ENCODE measurements at regions not wholly inside any gene's neighbourhood (a gene's known extent, or its start where the extent isn't known, plus 50 kb on each side); places are given as distances from the start of the nearest gene placed in this dataset.

DNA sequence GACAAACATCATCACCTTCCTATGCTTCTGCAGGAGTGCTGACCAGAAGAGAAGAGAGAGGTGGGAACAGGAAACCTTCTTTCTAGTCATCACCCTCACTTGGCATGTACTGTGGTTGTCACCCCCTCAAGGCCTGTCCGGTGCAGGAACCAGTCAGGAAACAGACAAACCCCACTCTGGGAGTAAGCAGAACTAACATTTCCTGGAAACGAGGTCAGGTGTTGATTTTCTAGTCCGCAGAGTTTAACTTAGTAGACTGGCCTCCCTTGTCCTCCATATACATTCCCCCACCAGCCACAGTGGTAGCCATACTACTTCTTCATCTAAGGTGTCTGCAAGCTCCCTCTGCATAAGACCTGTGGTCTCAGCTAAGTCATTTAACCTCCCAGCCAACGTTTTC is 80.7 kb upstream of the NCAM1 start:
- no peak for DNase-seq

DNA sequence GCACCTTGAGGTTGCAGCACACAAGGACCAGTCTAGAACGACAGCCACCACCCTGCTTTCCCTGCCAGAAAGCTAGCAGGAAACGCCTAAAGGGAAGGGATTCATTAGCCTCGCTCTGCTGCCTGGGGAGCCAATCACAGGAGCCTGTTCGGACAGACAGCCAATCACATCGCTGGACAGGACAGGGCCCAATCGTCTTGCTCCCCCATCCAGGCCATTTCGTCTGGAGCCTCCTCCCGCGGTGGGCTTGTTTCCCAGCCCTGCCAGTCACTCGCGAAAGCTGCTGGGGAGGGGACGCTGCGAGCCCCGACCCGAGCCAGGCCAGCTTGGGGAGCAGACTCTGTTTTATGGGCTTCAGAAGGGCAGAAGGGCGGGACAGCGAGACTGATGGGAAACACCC is 79.8 kb upstream of the NCAM1 start:
- no peak for DNase-seq

DNA sequence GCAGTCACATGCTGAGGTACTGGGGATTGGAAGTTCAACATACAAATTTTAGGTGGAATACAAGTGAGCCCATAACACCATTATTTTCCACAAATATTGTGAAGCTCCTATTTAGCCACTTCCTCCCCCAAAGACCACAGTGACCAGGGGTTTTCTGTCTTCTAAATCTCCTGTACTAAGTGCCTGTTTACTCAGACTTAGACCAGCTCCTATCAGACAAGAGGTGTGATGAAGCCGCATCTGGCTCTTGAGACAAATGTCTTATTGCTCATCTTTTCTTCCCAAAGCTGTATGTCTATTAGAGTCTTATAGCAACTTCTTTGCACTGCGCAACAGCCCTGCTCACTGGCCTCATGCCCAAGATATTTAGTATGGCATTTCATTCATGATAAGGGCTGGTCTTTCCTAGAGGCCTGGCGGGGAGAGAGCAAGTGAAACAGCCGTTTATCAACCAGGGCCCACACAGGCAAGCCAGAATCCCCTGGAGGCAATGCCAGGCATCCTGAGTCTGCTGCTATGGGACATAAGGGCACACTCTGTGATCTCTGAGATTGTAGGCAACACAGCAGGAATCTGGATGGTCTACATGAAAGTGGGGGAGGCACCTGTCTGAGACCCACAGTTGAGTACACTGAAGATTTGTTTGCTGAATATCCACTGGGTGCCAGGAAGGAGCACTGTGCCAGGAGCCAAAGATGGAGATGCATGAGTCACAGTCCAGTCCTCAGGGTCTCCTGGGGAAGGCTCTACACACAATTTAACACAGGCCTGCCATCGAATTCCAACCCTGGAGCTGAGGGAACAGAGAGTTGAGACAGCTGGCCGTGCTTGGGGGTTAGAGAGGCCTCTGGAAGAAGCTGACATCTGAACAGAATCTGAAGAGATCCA is 78.5 kb upstream of the NCAM1 start:
- DNase-seq: no peak

DNA sequence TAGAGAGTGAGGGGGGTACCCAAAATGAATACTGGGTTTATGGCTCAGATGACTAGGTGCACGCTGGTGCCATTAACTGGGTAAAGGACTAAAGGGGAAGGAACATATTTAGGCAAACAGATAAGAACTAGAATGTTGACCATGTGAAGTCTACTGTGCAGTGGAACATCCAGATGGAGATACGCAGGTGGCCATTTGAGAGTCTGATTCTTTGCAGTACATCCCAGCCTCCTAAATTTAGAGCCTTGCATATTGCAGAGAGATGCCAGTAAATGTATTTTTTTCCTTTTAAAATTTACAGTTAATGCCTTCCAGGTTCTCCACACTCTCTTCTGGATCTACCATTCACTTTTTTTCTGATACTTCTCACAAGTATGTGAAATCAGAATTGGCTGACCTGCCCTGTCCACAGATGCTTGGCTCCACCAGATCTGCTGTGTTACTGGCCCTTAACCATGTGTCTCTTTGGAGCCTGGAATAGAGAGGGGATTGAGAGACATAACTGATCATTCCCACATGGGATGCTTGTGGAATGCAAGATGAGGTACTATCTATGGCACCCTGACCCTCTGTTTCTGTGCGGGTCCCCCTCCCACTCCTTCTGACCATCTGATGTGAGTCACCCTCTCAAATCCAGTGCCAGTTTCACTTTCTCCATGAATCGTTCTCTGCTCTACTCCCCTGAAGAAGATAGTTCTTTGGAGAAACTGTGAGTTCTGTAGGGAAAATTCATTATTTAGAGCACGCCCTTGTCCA is 77.0 kb upstream of the NCAM1 start:
- DNase-seq: no peak

DNA sequence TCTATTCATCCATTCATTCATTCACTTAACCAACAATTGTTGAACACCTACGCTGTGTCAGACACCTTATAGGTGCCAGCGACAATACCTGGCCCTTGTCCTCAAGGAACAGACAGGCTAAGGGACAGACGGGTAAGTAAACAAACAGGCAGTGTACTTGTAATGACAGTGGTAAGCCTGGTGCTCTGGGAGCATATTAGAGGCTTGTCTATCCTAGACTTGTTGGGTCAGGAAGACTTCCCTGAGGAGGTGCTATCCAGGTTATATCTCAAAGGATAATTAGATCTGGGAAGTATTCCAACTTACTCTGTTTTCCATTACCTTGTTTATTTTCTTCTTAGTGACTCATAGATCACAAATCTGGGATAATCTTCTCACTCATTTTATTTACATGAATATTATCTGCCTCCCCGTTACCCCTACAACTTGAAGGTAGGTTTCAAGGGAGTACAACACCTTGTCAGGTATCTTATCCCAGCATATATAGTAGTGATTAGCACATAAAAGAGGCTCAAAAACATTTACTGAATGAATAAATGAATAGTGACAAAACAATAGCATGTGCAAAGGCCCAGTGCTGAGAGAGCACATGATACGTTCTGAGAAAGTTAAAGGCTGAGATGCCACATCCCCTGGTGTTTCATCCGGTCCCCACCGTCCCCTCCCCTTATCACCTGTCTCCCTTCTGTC is 75.3 kb upstream of the NCAM1 start:
- no peak for DNase-seq

DNA sequence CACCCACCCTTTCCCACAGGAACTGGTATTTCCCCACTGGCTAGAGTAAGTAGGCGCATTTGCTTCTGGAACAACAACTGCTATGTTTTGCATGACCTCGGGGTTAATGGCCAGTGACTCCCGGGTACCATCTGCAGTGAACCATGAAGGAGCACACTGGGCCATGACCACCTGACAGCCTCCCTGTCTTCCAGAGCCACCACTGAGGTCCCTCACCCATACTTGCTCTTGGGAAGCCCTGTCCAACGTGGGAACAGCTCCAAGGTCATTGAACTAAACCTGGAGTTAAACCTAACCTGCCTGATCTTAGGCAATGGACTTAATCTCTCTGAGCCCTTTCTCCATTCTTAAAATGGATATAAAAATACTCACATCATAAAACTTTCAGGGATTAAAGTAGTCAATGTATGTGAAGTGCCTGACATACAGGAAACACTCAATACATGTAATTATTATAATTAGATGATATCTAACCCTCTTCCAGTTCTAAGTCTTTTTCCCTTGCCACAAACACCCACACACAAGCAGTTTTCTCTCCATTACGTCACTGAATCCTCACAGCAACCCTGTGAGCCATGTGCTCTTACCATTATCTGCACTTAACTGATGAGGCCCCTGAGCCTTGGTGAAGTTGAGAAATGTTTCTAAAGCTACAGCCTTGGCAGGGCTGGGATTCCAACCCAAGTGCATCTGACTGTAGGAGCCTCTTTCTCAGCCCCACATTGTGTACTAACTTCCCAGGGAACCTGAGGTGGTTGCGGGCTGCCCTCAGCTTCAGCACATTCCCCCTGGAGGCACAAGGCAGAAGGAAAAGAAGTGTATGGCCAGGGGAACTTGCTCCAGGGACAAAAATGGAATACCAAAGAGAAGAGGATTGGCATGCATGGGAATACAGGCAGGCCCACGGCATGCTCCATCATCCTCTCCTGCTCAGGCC is 74.5 kb upstream of the NCAM1 start:
- DNase-seq: no peak

DNA sequence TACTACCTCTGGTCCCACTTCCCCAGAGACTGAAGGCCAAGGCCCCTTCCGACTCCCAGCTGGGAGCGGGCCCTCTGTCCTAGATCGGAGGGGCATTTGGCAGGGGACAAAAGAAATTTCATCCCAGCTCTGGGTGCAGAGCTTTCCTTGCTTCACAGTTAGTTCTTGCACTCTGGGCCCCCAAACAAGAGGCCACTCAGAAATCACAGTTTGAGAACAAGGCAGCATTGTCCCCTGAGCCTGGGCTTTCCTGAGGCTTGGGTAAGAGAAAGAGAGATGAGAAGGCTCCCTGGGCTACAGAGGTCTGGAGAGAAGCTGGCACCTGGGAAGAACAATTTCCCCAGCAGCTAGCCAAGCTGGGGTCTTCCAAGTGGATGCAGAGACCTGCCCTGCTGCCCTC is 71.8 kb upstream of the NCAM1 start:
- DNase-seq: no peak

DNA sequence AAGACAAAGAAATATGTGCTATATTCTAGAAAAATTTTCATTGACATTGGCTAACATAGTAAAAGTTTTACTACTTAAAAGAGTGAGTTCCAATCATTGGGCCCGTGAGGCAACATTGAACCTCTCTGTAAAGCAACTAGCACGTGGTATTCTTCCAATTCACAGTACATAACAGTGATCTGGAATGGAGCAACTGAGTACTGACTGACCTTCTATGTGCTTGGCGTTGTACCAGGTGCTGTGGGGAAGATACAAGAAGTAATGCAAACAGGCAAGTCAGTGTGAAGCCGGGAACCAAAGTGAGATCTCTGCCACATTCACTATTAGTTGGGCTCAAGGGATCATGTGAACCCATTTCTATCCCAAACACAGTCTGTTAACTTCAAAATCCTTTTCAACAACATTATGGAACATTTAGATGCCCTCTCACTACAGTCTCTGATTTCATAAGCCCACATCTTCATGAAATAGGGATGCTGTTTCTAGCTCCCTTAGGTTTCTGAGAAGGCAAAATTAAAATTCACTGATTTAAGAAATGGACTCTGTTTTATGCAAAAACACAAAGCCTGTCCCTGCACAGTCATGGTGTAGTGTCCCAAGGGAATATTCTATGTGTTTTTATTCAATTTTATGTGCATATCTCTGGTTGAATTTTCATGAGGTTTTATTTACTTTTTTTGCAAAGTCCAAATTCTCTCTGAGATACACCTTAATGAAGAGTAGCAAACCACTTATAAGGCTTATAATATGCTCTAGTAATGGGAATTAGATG is 61.8 kb upstream of the NCAM1 start:
- DNase-seq: no peak

DNA sequence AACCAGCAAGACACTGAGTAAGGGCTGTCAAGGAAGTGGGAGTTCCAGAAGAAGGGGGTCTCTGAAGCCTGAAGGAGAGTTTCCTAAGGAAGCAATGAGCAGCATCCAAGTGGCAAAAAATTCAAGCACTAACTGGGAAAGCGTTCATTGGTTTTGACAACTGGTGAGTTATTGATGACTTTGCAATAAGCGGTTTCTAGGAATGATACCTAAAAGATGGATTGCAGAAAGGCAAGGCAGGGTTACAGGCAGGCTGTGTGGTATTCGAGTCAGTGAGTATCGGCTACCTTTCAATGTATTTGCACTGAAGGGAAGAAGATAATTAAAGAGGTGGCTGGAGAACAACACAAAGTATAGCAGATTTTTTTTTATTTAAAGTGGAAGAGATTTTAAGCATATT is 59.3 kb upstream of the NCAM1 start:
- no peak for DNase-seq

DNA sequence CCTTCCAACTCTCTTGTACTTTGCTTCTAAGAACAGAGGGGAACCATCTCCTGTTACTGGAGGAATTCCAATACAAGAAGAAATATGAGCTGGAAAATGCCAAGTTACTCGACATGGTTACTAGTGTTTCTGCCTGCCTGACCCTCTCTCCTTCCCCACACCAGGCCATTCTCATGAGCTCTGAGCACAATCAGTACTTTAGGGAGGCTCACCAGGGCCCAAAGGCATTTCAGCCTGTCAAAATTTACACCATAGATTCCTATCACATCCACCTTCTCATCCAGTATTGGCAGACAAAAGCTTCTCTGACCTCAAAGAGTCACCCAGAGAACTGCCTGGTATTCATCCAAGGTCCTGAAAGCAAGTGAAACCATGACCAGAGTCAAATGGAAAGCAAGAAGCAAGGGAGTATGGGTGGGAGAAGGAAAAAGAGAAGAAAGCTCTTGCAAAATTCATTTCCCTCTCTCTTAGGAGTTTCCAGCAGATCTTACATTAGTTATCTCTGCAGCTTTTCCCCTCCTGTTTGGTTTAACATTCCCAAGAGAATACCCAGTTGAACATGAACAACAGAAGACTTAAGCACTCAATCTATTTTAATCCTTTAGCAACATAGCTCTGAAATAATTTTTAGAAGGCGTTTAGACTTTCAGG is 58.7 kb upstream of the NCAM1 start:
- DNase-seq: no peak

DNA sequence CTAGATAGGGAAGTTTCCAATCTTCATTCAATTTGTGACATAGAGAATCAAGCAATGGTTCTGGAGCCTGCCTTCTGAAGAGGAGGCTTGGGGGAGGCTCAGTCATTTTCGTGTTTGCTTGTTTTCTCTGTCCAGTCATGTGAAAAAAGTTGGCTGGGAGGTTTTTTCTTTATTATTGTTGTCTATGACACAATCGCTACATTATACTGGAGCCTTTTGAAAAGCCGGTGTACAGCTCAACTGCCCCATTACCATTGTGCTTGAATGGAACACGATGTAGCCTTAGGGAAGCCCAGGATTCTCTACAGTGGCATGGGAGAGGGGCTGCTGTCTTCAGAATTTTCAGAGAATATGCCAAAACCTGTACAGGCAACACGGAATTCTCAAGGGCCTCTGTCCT is 57.9 kb upstream of the NCAM1 start:
- DNase-seq: no peak

DNA sequence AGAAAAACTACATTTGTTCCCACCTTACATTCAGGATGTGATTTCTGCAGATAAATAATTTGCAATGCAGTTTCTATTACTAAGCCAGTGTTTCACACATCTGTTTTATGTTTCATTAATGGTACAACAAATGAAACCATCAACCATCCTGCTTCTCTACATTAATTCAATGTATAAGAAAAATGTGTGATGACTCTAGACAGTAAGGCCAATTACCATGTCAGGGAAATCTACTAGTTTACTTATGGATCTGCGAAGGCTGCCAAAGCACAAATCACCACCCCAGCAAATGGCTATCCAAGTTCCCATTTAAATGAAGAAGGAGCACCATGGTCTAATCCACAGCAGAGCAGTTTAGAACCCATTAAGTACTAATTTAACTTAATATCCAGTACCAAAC is 50.1 kb upstream of the NCAM1 start:
- DNase-seq: no peak

Data from activated CD4-positive, alpha-beta T cell treated with anti-CD3 and anti-CD28 coated beads, Interleukin-2, amount 50 U/mL, for 48 hours (primary cell).